Small intestine (tissue), 7 donors: ENCODE measurements at regions not wholly inside any gene's neighbourhood (a gene's known extent, or its start where the extent isn't known, plus 50 kb on each side); places are given as distances from the start of the nearest gene placed in this dataset.
A peak's percentile ranks its signal among the peaks of the same experiment; 100 is the strongest.
"Not testable (repeated sequence)": the region's sequence is repeated elsewhere in the genome, so short reads cannot be mapped to it uniquely, and the experiment has no call there.

Source experiments
- DNase-seq, 2 donors: peaks; one replicate each; pipeline versions ENCODE4 v3.0.0 to v3.0.0-alpha.2; 2013
- FAIRE-seq: peaks from 2 replicates; lab custom pipeline; 2012; peaks lifted over from hg19 to GRCh38; lab: Jason Lieb, UNC
- H3K27ac ChIP-seq, 3 donors: one replicate each; pipeline ENCODE4 v1.5.1; 2013; ENCODE audit warnings: low read length in 2 of 3, mild to moderate bottlenecking in 2 of 3, control low read depth in 1 of 3, inconsistent platforms in 1 of 3, low read depth in 1 of 3, moderate library complexity in 1 of 3
- H3K27me3 ChIP-seq, 3 donors: one replicate each; pipeline ENCODE4 v1.6.1; 2013; ENCODE audit warnings: low read length in 3 of 3, inconsistent platforms in 1 of 3; ENCODE audit not compliant: control insufficient read depth in 3 of 3, insufficient read depth in 3 of 3
- H3K36me3 ChIP-seq, 3 donors: one replicate each; pipeline ENCODE4 v1.6.1; 2013; ENCODE audit warnings: low read length in 3 of 3, inconsistent platforms in 1 of 3, low read depth in 1 of 3, mild to moderate bottlenecking in 1 of 3, moderate library complexity in 1 of 3; ENCODE audit not compliant: control insufficient read depth in 3 of 3, insufficient read depth in 2 of 3
- H3K4me1 ChIP-seq, 3 donors: one replicate each; pipeline ENCODE4 v1.6.1; 2013; ENCODE audit warnings: low read length in 2 of 3, inconsistent platforms in 1 of 3, low read depth in 1 of 3, mild to moderate bottlenecking in 1 of 3, moderate library complexity in 1 of 3; ENCODE audit not compliant: control insufficient read depth in 3 of 3, insufficient read depth in 2 of 3
- H3K4me3 ChIP-seq, 3 donors: one replicate each; pipeline ENCODE4 v1.5.1; 2013; ENCODE audit warnings: low read length in 3 of 3, control low read depth in 1 of 3, inconsistent platforms in 1 of 3, low read depth in 1 of 3, mild to moderate bottlenecking in 1 of 3, moderate library complexity in 1 of 3
- H3K9me3 ChIP-seq, 2 donors: one replicate each; pipeline ENCODE4 v1.6.1; 2013; ENCODE audit warnings: low read depth in 1 of 2, low read length in 1 of 2; ENCODE audit not compliant: control insufficient read depth in 2 of 2, insufficient read depth in 1 of 2
- WGBS, 3 donors: extraction: QIAGEN DNeasy Blood & Tissue Kit; methylation state at CpG; one replicate each; pipeline ENCODE4 v1.1.7; 2013; 5-methylcytosine and 5-hydroxymethylcytosine counted together
- donor health status: healthy with polysubstance abuse.
- donor health status: control.
- donor health status: control.
- donor health status: Bipolar disorder and iron deficiency.
- donor health status: healthy.

- peaks cover 0 to 3% (median 0%) of the 10 kb centered on the region in 3 donors for H3K27me3 ChIP-seq
- FAIRE-seq (peak; percentile 76), DNase-seq (no peak)
- H3K4me1 ChIP-seq: no peaks in the 10 kb centered on the region
- H3K4me3 ChIP-seq: no peak overlapping the region
- no peak overlapping the region for H3K27ac ChIP-seq
- 70 to 76% (median 72%) methylated on average over 1 of the region's 1 CpG for WGBS, 3 donors
- H3K9me3 ChIP-seq: peaks cover 0 to 15% of the 10 kb centered on the region in 2 donors
- no peaks in the 10 kb centered on the region for H3K36me3 ChIP-seq
Measured at GRCh38 chr1:117714546-117714945, 108.7 kb downstream of the TENT5C start.

- not testable (repeated sequence) for DNase-seq, H3K36me3 ChIP-seq, H3K4me3 ChIP-seq, FAIRE-seq, H3K27ac ChIP-seq, H3K4me1 ChIP-seq, H3K27me3 ChIP-seq
- WGBS, 3 donors: 75 to 79% (median 75%) methylated on average over 4 of the region's 4 CpGs
- H3K9me3 ChIP-seq: peaks cover 0 to 18% of the 10 kb centered on the region in 2 donors
Measured at GRCh38 chr1:117716030-117716429, 110.2 kb downstream of the TENT5C start.

- FAIRE-seq, H3K27me3 ChIP-seq, H3K4me1 ChIP-seq, H3K4me3 ChIP-seq, H3K36me3 ChIP-seq, H3K27ac ChIP-seq, DNase-seq: not testable (repeated sequence)
- peaks cover 0 to 21% of the 10 kb centered on the region in 2 donors for H3K9me3 ChIP-seq
Measured at GRCh38 chr1:117717980-117718379, 112.1 kb downstream of the TENT5C start.

- not testable (repeated sequence) for DNase-seq, H3K36me3 ChIP-seq, H3K27ac ChIP-seq, H3K4me1 ChIP-seq, FAIRE-seq, H3K27me3 ChIP-seq, H3K4me3 ChIP-seq
- 36 to 45% (median 39%) methylated on average over 2 of the region's 2 CpGs for WGBS, 3 donors
- H3K9me3 ChIP-seq: peaks cover 0 to 21% of the 10 kb centered on the region in 2 donors
Measured at GRCh38 chr1:117718596-117718995, 112.7 kb downstream of the TENT5C start.

- H3K4me1 ChIP-seq: no peaks in the 10 kb centered on the region
- H3K27ac ChIP-seq: no peak overlapping the region
- no peak for DNase-seq
- H3K36me3 ChIP-seq: no peaks in the 10 kb centered on the region
- H3K9me3 ChIP-seq: peaks cover 0 to 21% of the 10 kb centered on the region in 2 donors
- no peak for FAIRE-seq
- 87 to 92% (median 90%) methylated on average over 1 of the region's 1 CpG for WGBS, 3 donors
- H3K27me3 ChIP-seq: peaks cover 0 to 3% (median 0%) of the 10 kb centered on the region in 3 donors
- H3K4me3 ChIP-seq: no peak overlapping the region
Measured at GRCh38 chr1:117719004-117719403, 113.2 kb downstream of the TENT5C start.

GRCh38 chr1:117732065-117732797 is 126.4 kb downstream of the TENT5C start:
- DNase-seq (no peak), FAIRE-seq (no peak)

GRCh38 chr1:117732956-117733355 is 127.1 kb downstream of the TENT5C start:
- 90 to 93% (median 91%) methylated on average over 7 of the region's 7 CpGs for WGBS, 3 donors
- FAIRE-seq (no peak), DNase-seq (no peak)
- Histone ChIP-seq H3K9me3 (no peaks in the 10 kb centered on the region), H3K27ac (no peak overlapping the region), H3K36me3 (no peaks in the 10 kb centered on the region), H3K4me1 (no peaks in the 10 kb centered on the region), H3K4me3 (no peak overlapping the region), H3K27me3 (no peaks in the 10 kb centered on the region)

More at GRCh38 chr1:117732065-117732797, 126.4 kb downstream of the TENT5C start:
- H3K27me3 ChIP-seq: no peaks in the 10 kb centered on the region
- H3K4me1 ChIP-seq: no peaks in the 10 kb centered on the region
- H3K36me3 ChIP-seq: no peaks in the 10 kb centered on the region
- 76 to 87% (median 85%) methylated on average over 4 of the region's 4 CpGs for WGBS, 3 donors
- H3K4me3 ChIP-seq: no peak overlapping the region
- no peaks in the 10 kb centered on the region for H3K9me3 ChIP-seq
- H3K27ac ChIP-seq: no peak overlapping the region

GRCh38 chr1:117734403-117734802 is 128.6 kb downstream of the TENT5C start:
- Histone ChIP-seq H3K27me3 (no peaks in the 10 kb centered on the region), H3K27ac (no peak overlapping the region), H3K9me3 (no peaks in the 10 kb centered on the region), H3K36me3 (no peaks in the 10 kb centered on the region), H3K4me1 (no peaks in the 10 kb centered on the region), H3K4me3 (no peak overlapping the region)
- DNase-seq (no peak), FAIRE-seq (no peak)
- WGBS, 3 donors: 66 to 100% (median 79%) methylated on average over 3 of the region's 3 CpGs
